HG03354 (cell line): ENCODE measurements at regions not wholly inside any gene's neighbourhood (a gene's known extent, or its start where the extent isn't known, plus 50 kb on each side); places are given as distances from the start of the nearest gene placed in this dataset.

ENCODE experiments used
- ATAC-seq: cut with Tn5 transposase; IDR thresholded peaks from one replicate; pipeline ENCODE4 v1.9.1; 2021; ENCODE audit warnings: mild to moderate bottlenecking; ENCODE audit not compliant: unreplicated experiment, poor library complexity, severe bottlenecking

GRCh38 chr1:109814993-109815786, 51.5 kb upstream of the EPS8L3 start:
- no peak for ATAC-seq

GRCh38 chr1:109814223-109814622, 50.5 kb upstream of the EPS8L3 start:
- no peak for ATAC-seq
